HG02884 (cell line): ENCODE measurements at regions not wholly inside any gene's neighbourhood (a gene's known extent, or its start where the extent isn't known, plus 50 kb on each side); places are given as distances from the start of the nearest gene placed in this dataset.
A peak's percentile ranks its signal among the peaks of the same experiment; 100 is the strongest.

ENCODE experiments used
- ATAC-seq: cut with Tn5 transposase; IDR thresholded peaks from one replicate; pipeline ENCODE4 v1.9.1; 2021; ENCODE audit warnings: mild to moderate bottlenecking, moderate library complexity; ENCODE audit not compliant: unreplicated experiment

GRCh38 chr5:15027764-15028163, 156.2 kb upstream of the ANKH start:
- ATAC-seq: no peak

DNA sequence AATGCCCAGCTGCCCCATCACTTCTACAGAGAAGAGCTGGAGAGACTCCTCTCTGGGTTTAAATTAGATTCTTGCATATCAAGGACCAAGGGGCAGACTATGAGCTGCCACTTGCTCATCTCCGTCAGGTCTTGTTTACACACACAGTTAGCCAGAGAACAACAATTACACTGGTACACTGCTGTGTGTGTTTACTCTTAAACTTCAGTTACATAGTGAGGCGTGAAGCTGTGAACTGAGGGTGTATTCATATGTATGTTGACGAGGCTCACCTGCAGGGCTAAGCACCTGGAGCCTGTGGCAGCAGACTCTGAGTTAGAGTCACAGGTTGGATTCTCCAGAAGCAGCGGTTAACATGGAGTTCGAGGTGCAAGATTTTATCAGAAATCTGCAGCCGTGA, 155.4 kb upstream of the ANKH start:
- ATAC-seq: no peak

- ATAC-seq: no peak
Observed at GRCh38 chr5:15026011-15026893, 154.7 kb upstream of the ANKH start.

- ATAC-seq: no peak
Observed at GRCh38 chr5:15023846-15024245, 152.3 kb upstream of the ANKH start.

GRCh38 chr5:15023266-15023665, 151.7 kb upstream of the ANKH start:
- ATAC-seq: no peak

DNA sequence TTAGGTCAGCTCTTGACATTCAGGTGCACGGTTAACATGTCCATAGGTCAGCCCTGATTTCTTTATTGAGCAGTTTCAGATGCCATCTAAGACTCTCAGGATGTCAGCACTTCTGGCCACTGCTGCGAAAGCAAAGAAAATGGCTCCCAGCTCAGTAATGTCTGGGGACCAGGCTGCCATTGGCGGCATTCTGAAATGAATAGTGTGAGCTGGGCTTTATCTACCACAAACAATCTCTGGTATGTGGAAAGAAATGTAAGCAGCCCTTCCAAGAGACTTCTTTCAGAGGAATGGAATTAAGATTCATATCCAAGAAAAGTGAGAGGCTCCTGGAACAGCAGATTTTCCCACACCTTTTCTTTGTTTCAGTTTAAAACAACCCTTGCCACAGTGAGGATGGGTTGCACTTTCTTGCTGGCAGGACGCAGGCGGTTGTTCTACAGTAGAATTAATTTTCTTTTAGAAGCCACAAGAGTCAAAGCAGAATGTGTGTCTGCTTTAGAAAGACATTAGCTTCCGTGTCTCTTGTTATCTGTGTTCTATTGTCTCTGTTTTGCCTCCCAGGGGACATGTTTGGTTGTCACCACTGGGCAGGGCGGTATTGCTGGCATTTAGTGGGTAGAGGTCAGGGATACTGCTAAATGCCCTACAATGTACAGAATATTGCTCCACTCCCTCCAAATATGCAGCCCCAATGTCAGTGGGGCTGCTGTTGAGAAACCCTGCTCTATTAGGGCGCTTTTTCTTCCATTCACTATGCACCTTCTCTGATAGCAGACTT, 149.9 kb upstream of the ANKH start:
- ATAC-seq: no peak

- ATAC-seq: no peak
Observed at GRCh38 chr5:15020736-15021135, 149.2 kb upstream of the ANKH start.

DNA sequence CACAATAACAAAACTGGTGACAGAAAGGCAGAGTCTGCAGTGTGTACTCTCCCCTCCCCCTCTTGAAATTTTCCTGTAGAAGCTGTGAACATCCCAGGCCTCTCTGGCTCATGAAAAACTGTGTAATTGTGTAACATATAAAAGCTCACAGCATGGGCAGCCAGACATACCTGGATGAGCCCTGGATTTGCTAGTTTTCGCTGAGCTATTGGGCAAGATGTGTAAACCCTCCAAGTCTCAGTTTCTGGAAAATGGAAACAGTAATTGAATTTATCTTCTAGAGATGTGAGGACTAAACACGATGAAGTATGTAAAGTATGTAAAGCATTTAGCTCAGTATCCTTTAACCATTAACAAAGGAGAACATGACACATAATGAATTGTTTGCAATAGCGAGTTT, 143.2 kb upstream of the ANKH start:
- no peak for ATAC-seq

GRCh38 chr5:15013654-15014463, 142.3 kb upstream of the ANKH start:
- peak; percentile 62 for ATAC-seq

DNA sequence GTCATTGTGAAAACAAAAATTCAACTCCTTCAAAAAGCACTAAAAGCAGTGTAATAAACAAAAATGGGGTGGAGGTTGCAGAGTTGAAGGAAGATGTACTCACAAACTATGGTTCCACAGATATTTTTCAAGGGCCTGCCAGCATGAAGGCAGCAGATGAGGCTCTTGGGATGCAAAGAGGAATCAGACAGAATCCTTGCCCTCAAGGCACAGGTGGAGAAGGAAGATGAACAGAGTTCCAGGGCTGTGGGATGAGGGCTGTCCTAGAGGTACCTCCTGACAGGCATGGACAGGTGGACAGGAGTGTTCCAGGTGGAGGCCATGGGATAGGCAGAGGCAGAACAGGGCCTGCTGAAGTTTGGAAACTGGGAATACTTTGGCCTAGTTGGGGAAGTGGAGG, 140.5 kb upstream of the ANKH start:
- ATAC-seq: no peak

GRCh38 chr5:15010936-15011335, 139.4 kb upstream of the ANKH start:
- no peak for ATAC-seq

- no peak for ATAC-seq
Observed at GRCh38 chr5:15009420-15009819, 137.8 kb upstream of the ANKH start.

GRCh38 chr5:15008921-15009320, 137.3 kb upstream of the ANKH start:
- no peak for ATAC-seq

DNA sequence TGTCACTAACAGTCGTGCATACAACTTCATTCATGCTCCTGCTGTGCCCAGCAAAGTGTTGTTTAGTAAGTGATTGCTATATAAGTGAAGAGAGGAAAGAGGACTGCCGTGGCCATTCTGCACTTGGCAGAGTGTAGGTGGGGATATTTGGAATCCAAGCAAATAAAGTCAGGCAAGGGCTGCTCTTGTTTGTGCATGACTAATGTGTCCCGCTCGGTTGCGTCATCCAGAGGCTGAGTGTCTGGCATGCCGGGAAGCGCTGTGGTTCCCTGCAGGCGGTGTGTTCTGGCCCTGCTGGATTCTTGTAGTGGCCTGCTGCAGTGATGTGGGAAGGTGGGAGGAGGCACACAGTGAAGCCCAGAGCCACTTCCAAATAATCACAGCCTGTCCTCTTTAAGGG, 136.9 kb upstream of the ANKH start:
- no peak for ATAC-seq

GRCh38 chr5:15007646-15008045, 136.1 kb upstream of the ANKH start:
- ATAC-seq: no peak

GRCh38 chr5:15004506-15004905, 132.9 kb upstream of the ANKH start:
- no peak for ATAC-seq

DNA sequence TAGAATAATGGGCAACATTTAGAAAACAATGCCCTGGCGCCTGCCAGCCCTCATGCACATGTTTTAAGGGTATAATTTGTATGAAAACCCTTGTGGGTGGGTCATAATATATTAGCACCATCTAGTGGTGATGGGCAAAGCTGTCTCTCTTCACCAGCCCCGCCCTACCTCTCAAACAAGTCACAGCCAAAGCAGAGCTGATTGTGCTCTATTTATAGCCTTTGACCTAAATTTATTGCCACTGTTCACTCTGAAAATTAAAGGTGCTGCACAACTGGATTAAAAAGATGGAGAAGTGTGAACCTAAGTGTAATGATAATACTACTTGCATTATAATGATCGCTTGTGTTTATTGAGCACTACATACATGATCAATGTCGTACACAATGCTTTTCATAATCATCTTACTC, 131.9 kb upstream of the ANKH start:
- ATAC-seq: peak; percentile 95

GRCh38 chr5:15002791-15003190, 131.2 kb upstream of the ANKH start:
- no peak for ATAC-seq

GRCh38 chr5:15002173-15002572, 130.6 kb upstream of the ANKH start:
- ATAC-seq: no peak

DNA sequence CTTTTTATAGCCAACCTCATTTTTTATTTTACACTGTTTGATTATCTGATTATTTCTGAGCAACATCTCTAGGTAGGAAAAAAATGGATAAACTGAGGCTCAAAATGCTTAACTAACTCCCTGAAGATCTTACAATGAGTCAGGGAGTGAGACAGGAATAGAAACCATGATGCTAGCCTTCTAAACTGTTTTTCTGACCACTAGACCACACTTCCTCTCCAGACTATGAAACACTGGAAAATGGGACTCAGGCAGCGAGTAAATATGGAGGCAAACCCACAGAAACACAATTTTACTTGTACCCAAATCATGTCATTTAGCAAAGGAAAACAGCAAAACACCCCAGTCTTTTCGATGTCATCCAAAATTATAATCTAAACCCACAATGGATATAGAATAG, 129.9 kb upstream of the ANKH start:
- ATAC-seq: no peak

GRCh38 chr5:14998491-14998890, 126.9 kb upstream of the ANKH start:
- no peak for ATAC-seq
